ENCODE measurements at regions not wholly inside any gene's neighbourhood (a gene's known extent, or its start where the extent isn't known, plus 50 kb on each side); places are given as distances from the start of the nearest gene placed in this dataset.

DNA sequence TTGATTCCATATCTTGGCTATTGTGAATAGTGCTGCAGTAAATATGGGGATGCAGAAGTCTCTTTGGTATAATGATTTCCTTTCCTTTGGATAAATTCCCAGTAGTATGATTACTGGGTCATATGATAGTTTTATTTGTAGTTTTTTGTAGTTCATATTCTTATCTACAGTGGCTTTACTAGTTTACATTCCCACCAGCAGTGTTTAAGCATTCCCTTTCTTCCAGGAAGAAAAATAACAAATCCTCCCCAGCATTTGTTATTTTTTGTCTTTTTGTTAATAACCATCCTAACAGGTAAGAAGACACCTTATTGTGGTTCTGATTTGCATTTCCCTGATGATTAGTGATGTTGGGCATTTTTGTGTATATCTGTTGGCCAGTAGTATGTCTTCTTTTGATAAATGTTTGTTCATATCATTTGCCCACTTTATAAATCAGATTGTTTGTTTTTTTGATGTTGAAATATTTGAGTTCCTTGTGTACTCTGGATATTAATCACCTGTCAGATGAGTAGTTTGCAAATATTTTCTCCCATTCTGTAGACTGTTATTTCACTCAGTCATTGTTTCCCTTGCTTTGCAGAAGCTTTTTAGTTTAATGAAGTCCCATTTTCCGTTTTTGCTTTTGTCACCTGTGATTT lies 163.3 kb upstream of the THRB start:
- no peak overlapping the region for H3K4me3 ChIP-seq (ENCODE audit: low read depth, low read length)

DNA sequence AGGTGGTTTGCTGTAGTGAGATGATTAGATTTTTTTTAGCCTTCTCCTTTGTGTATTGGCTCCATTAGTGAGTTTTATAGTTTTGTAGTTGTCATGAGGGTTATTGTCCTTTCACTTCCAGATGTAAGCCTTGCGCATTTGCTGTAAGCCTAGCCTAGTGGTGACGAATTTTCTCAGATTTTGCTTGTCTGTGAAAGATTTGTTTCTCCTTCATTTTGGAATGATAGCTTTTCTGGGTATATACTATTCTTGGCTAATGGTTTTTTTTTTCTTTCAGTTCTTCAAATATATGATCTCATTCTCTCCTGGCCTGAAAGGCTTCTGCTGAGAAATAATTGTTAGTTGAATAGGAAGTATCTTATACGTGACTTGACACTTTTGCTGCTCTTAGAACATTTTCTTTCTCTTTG lies 166.5 kb upstream of the THRB start:
- H3K4me3 ChIP-seq (ENCODE audit: low read depth, low read length) = no peak overlapping the region
- TF ChIP-seq, protein P1, sequence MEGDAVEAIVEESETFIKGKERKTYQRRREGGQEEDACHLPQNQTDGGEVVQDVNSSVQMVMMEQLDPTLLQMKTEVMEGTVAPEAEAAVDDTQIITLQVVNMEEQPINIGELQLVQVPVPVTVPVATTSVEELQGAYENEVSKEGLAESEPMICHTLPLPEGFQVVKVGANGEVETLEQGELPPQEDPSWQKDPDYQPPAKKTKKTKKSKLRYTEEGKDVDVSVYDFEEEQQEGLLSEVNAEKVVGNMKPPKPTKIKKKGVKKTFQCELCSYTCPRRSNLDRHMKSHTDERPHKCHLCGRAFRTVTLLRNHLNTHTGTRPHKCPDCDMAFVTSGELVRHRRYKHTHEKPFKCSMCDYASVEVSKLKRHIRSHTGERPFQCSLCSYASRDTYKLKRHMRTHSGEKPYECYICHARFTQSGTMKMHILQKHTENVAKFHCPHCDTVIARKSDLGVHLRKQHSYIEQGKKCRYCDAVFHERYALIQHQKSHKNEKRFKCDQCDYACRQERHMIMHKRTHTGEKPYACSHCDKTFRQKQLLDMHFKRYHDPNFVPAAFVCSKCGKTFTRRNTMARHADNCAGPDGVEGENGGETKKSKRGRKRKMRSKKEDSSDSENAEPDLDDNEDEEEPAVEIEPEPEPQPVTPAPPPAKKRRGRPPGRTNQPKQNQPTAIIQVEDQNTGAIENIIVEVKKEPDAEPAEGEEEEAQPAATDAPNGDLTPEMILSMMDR (conservative IDR thresholded peaks at IDR 0.05; ENCODE audit: low read depth, low read length) = no peak

More for the DNA sequence above, 163.3 kb upstream of the THRB start:
- TF ChIP-seq, protein P1 (conservative IDR thresholded peaks at IDR 0.05; ENCODE audit: low read depth, low read length) = no peak
- DNase-seq (ENCODE audit: low read depth) = no peak

DNA sequence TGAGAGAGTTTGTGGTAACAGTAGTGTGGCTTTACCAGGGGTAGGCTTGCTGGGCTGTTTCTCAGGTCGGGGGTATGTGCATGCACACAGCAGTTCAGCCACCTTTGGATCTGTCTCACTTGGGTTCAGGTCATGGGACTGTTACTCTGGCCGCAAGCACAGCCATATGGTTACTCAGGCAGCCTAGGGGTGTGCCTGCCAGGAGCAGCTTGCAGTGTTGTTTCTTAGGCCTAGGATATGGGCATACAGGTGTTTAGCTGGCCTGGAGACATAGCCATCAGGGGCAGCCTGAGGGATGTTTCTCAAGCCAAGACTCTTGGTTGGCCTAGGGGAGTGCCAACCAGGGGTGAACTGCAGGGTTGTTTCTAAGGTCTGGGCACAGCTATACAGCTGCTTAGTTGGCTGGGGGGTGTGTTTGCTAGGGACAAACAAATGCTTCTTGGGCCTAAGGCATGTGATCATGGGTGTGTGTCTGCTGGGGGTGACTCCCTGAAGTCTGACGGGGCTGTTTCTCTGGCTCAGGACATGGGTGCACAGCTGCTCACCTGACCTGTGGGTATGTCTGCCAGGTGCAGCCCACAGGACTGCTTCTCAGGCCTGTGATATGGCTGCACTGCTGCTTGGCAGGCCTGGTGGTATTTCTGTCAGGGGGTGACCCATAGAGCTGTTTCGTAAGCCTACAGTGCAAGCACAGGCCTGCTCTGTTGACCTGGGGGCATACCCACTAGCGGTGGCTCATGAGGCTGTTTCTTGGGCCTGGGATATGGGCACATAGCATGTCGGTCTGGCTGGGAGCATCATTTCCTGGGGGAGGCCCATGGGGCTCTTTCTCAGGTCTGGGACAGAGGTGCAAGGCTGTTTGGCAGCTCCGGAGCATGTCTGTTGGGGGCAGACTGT lies 168.0 kb upstream of the THRB start:
- TF ChIP-seq, protein P1 (conservative IDR thresholded peaks at IDR 0.05; ENCODE audit: low read depth, low read length) = no peak
- no peak overlapping the region for H3K4me3 ChIP-seq (ENCODE audit: low read depth, low read length)
- no peak for DNase-seq (ENCODE audit: low read depth)

More for the DNA sequence above, 166.5 kb upstream of the THRB start:
- no peak for DNase-seq (ENCODE audit: low read depth)

DNA sequence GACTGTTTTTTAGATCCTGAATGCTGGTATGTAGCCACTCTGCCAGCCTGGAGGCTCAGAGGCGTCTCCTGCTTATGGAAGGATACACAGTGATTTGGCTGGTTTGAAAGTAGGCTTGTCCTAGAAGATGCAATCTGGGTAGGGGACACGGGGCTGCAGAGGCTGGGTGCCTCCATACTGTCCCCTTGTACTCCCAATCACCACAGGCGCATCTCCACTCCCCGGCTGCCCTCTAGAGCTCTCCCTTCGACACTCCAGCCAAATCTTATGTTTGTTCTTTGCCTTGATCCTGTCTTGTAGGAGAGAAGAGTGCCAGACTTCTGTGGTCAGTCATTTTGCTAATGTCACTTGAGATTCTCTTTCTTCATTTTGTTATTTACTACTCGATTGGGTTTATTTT lies 168.8 kb upstream of the THRB start:
- DNase-seq (ENCODE audit: low read depth) = no peak
- TF ChIP-seq, protein P1 (conservative IDR thresholded peaks at IDR 0.05; ENCODE audit: low read depth, low read length) = no peak
- no peak overlapping the region for H3K4me3 ChIP-seq (ENCODE audit: low read depth, low read length)

DNA sequence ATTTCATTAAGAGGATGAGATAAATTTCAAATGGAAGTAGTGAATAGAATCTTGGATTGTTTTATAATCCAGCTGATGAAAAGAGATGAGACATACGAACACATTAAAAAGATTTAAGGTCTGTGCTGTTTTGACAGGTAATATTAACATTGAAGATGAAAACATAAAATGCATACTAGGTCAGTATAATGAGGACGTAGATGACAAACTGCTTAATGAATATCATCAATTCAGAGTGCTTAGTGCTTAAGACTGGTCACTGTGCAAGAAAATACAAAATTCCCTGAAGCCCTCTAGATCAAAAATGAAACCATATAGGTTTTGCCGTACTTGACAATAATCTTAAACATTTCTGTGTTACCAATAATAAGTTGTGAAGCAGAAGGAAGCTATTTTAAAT lies 173.4 kb upstream of the THRB start:
- no peak overlapping the region for H3K4me3 ChIP-seq (ENCODE audit: low read depth, low read length)
- TF ChIP-seq, protein P1 (conservative IDR thresholded peaks at IDR 0.05; ENCODE audit: low read depth, low read length) = no peak
- no peak for DNase-seq (ENCODE audit: low read depth)

DNA sequence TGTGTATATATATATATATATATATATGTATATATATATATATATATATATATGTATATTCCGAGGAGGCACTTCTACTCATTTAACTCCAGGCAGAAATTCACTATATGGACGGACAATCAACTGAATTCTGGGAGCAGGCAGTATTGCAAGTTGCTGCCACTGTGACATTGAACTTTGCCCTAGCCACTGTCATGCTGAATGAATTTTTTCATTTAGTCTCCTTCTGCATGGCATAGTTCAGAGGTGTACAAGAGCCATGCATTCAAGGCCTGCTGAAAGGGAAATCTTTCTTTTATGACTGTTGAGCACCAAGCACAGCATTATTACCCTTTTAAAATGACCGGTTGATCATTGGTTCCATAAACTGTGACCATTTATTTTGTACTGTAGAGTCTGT lies 176.2 kb upstream of the THRB start:
- TF ChIP-seq, protein P1 (conservative IDR thresholded peaks at IDR 0.05; ENCODE audit: low read depth, low read length) = no peak
- DNase-seq (ENCODE audit: low read depth) = no peak
- H3K4me3 ChIP-seq (ENCODE audit: low read depth, low read length) = no peak overlapping the region

Measured in epithelial cell of proximal tubule (primary cell).